ENCODE measurements at regions not wholly inside any gene's neighbourhood (a gene's known extent, or its start where the extent isn't known, plus 50 kb on each side); places are given as distances from the start of the nearest gene placed in this dataset.

DNA sequence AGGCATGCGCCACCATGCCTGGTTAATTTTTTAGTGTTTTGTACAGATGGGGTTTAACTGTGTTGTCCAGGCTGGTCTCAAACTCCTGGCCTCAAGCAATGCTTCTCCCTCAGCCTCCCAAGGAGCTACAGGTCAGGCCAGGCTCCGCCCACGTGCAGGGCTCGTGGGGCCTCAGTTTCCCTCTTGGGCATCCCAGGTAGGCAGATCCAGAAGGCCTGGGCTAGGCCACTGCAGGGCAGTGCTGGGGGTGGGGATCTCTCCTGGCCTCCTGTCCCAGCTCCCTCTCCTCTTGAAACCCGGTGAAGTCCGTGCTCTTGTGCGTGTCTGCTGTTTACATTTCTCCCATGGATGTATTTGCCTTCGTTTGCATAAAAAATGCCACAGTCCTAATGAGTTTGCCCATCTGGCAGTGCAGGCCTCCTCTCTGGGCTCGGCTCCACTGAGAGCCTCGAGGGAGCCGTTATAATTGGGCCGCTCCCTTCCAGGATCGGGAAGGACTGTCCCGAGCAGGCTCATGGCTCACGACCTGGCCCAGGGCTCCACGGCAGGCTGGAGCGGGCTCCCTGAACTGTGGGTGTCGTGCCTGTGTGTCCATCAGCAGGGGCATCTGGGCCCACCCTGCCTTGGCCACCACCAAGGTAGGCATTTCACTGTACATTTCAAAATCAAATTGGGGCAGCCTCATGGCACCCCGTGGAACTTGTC lies 52.6 kb upstream of the RUFY1 start:
- intact Hi-C loops (cut with micrococcal nuclease): loop anchor here (10.0 kb wide), 1 partner anchor 1213 kb away; no protein-coding TSS in a partner anchor
- Mint-ChIP-seq H3K4me3 (no peak overlapping the region), H3K27me3 (no peaks in the 10 kb centered on the region), H3K9me3 (no peaks in the 10 kb centered on the region), H3K36me3 (ENCODE audit: low read depth) (no peaks in the 10 kb centered on the region), H3K4me1 (no peaks in the 10 kb centered on the region), H3K27ac (no peak overlapping the region)
- no peak for DNase-seq

DNA sequence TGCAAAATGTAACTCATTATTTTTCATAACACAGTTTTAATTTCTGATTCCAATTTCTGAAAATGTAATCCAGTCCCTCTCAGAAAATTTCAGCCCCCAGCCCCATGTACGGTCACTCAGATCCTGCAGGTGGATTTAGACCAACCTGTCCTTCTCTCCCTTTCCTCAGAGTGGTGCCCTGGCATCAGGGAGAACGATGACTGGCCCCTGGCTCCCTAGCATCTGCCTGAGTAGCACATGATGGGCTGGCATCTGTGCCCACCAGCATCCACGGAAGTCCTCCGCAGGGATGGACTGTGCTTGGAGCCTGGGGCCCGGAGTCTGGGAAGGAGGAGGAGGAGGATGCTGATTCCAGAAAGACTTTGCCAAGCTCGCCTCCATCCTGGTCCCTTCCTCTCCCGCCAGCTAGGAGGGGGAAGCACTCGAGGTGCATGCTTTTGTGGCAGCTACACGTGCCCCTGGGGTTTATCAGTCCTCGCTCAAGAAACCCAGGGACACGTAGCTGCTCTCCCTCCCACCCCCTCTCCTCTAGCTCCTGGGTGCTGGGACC lies 54.4 kb upstream of the RUFY1 start:
- intact Hi-C loops (cut with micrococcal nuclease): loop anchor here (2.0 to 10.0 kb wide), 2 partner anchors 765 to 1211 kb away; partner anchors contain the start of gene ZNF354A

DNA sequence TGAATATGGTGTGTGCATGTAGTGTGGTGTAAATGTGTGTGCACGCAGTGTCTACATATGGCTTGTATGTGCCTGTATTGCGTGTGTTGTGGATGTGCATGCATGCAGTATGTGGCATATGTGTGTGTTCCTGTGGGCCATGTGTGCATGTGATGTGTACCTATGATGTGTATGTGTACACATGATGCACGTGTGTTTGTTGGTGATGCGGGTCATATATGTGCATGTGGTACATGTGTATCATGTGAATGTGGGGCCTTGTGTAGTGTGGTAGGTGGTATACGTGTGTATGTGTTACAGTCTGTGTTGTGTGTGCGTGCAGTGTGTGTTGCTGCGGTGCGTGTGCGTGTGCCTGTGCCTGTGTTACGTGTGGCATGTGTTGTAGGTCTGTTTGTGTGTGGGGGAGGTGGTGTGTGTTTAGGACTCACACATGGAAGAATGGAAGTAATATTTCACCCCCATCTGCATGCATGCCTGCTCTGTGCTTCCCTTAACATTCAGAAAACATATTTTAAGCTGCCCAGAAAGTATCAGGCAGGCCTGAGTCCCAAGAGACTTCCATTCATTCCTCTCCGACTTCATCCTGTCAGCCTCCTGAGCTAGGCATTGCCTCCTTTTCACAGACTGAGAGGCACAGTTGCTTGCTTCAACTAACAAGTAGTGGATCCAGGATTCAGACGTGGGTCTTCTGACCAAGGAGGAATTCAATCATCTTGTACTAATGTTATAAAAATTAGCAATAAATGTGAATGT lies 55.4 kb upstream of the RUFY1 start:
- no peaks in the 10 kb centered on the region for H3K9me3 Mint-ChIP-seq
- intact Hi-C loops (cut with micrococcal nuclease): loop anchor here (2.0 to 10.0 kb wide), 2 partner anchors 764 to 1210 kb away; partner anchors contain the start of gene ZNF354A
- no peaks in the 10 kb centered on the region for H3K4me1 Mint-ChIP-seq
- no peak overlapping the region for H3K4me3 Mint-ChIP-seq
- no peaks in the 10 kb centered on the region for H3K36me3 Mint-ChIP-seq (ENCODE audit: low read depth)
- H3K27ac Mint-ChIP-seq: no peak overlapping the region
- no peaks in the 10 kb centered on the region for H3K27me3 Mint-ChIP-seq
- no peak for DNase-seq

More for the DNA sequence above, 54.4 kb upstream of the RUFY1 start:
- Mint-ChIP-seq H3K27me3 (no peaks in the 10 kb centered on the region), H3K4me1 (no peaks in the 10 kb centered on the region), H3K27ac (no peak overlapping the region), H3K4me3 (no peak overlapping the region), H3K36me3 (ENCODE audit: low read depth) (no peaks in the 10 kb centered on the region), H3K9me3 (no peaks in the 10 kb centered on the region)
- no peak for DNase-seq

DNA sequence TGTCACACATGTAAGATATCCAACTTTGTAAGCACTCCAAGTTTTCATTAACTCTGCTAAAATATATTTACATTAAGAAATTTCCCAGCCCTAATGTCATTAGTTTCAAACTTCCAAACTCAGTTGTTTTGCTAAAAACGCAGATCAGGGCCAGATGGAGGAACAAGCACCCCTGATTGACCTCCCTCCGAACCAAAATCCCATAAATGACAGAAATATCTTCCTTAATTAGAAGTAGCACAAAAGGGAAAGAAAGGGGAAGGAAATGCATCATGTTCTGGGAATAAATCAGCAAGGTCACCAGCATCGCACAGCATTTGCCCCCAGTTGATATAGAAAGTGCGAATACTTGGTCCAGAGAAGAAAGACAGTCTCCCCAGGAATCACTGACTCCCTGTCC lies 61.4 kb upstream of the RUFY1 start:
- no peak overlapping the region for H3K27ac Mint-ChIP-seq
- H3K9me3 Mint-ChIP-seq: no peaks in the 10 kb centered on the region
- DNase-seq: no peak
- peaks cover 3% of the 10 kb centered on the region for H3K27me3 Mint-ChIP-seq
- no peaks in the 10 kb centered on the region for H3K4me1 Mint-ChIP-seq
- intact Hi-C loops (cut with micrococcal nuclease): no loop called here
- no peak overlapping the region for H3K4me3 Mint-ChIP-seq
- H3K36me3 Mint-ChIP-seq (ENCODE audit: low read depth): no peaks in the 10 kb centered on the region

DNA sequence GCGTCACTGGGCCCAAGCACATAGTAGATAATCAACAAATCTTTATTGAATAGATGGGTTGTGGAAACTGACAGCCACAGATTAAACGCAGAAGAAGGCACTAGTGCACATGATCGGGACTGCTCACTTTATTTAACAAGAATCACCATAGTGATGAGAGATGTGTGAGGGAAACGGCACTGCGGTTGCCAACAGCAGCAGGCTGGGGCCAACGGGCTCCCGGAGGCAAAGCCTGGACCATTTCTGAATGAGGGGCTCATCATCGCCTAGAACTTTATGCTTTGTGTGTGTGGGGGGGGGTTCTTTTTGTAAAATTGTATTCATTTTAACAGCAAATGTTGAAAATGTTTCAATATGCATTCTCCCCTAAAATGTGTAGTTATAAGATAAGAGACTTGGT lies 61.9 kb upstream of the RUFY1 start:
- Mint-ChIP-seq H3K27me3 (peaks cover 3% of the 10 kb centered on the region), H3K36me3 (ENCODE audit: low read depth) (no peaks in the 10 kb centered on the region), H3K4me3 (no peak overlapping the region), H3K27ac (no peak overlapping the region), H3K9me3 (no peaks in the 10 kb centered on the region), H3K4me1 (no peaks in the 10 kb centered on the region)
- no peak for DNase-seq
- intact Hi-C loops (cut with micrococcal nuclease): no loop called here

DNA sequence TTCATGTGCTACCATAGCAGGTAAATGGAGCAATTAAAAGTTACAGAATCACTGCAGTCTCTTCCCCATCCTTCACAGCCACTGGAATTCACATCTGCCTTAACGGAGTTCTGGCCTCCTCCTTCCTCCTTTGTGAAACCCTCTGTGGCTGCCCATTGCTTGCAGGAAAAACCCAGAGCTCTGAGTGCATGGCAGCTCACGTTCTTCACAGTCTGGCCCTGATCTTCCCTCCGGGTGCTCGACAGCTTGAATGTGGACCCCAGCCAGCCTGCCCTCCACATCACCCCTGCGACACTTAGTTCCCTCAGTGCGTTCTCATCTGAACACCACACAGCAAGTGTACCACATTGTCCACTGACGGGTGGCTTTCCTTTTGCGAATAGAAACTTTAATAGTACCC lies 63.2 kb upstream of the RUFY1 start:
- DNase-seq: no peak
- Mint-ChIP-seq H3K27me3 (peaks cover 3% of the 10 kb centered on the region), H3K4me3 (no peak overlapping the region), H3K36me3 (ENCODE audit: low read depth) (no peaks in the 10 kb centered on the region), H3K27ac (no peak overlapping the region), H3K4me1 (no peaks in the 10 kb centered on the region), H3K9me3 (no peaks in the 10 kb centered on the region)
- intact Hi-C loops (cut with micrococcal nuclease): no loop called here

DNA sequence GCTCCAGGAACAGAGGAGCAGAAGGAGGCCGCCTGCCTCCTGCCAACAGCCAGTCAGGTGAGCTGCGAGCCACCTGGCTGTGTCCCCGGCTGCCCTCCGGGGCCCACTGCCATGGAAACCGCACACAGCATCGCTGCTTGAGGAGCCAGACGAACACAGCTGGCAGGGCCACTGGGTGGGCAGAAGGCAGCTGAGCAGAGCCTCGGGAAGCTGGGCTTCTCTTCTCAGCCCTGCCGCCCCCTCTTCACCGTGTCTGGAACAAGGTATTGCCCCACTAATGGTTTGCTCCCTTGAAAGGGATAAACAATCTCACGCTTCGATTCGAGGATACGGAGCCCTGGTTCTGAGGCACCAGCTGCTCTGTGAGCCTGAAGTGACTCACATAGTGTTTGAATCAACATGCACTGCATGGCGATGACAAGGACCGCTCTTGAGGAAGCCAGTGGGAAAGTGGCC lies 63.7 kb upstream of the RUFY1 start:
- H3K27ac Mint-ChIP-seq: no peak overlapping the region
- H3K4me1 Mint-ChIP-seq: no peaks in the 10 kb centered on the region
- intact Hi-C loops (cut with micrococcal nuclease): no loop called here
- no peak for DNase-seq
- no peak overlapping the region for H3K4me3 Mint-ChIP-seq
- no peaks in the 10 kb centered on the region for H3K36me3 Mint-ChIP-seq (ENCODE audit: low read depth)
- H3K27me3 Mint-ChIP-seq: peaks cover 3% of the 10 kb centered on the region
- no peaks in the 10 kb centered on the region for H3K9me3 Mint-ChIP-seq

DNA sequence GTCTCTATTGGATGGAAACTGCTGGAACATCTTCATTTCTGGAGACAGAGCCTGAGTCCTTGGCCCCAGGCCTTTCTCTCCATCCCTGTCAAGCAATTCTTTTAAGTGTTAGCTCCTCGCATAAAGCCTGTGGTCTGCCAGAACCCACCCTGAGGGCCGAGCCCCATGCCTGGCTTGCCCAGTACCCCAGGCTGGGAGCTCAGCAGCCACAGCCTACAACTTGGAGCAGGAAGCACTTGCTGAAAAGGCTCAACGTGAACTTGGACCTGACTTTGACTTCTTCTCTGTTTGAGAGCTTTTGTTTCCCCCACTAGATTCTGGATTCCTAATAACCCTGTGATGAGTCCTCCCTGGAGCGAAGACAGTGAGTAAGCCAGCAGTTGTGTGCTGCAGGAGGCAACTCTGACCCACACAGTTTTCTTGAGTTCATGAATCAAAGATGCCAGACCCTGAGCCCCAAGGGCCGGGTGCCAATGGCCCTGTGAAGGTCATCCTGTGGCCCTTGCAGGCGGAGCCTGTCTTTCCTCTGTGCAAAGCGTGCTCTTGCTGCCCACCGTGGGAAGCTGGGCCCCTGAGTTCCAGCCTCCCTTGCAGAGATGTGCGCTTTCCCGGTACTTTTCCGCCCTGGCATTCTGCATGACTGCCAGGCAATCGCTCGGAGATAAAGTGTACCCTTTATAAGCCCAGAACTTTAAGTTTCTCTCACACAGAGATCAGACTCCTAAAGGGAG lies 64.3 kb upstream of the RUFY1 start:
- no peak for DNase-seq
- H3K27me3 Mint-ChIP-seq: peaks cover 3% of the 10 kb centered on the region
- no peak overlapping the region for H3K27ac Mint-ChIP-seq
- no peaks in the 10 kb centered on the region for H3K4me1 Mint-ChIP-seq
- H3K9me3 Mint-ChIP-seq: no peaks in the 10 kb centered on the region
- no peak overlapping the region for H3K4me3 Mint-ChIP-seq
- no peaks in the 10 kb centered on the region for H3K36me3 Mint-ChIP-seq (ENCODE audit: low read depth)
- intact Hi-C loops (cut with micrococcal nuclease): no loop called here

DNA sequence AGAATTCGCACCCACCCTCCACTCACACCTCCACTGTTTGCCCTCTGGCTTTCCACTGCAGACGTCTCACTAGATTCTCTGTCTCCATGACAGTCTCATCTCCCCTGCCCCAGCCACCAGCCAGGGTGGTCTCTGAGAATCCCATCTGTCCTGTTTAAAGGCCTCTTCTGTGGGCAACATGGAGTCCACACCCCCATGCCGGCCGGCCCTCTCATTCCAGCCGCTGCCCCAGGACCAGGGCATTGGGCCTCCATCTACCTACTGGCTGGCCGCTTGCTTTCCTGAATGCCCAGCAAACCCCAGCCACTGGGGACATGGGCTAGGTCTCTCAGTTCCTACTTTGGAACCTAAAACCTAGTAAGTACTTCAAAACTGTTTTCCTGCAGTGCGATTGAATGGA lies 65.6 kb upstream of the RUFY1 start:
- intact Hi-C loops (cut with micrococcal nuclease): no loop called here
- H3K4me3 Mint-ChIP-seq: no peak overlapping the region
- no peak for DNase-seq
- no peak overlapping the region for H3K27ac Mint-ChIP-seq
- no peaks in the 10 kb centered on the region for H3K4me1 Mint-ChIP-seq
- H3K36me3 Mint-ChIP-seq (ENCODE audit: low read depth): no peaks in the 10 kb centered on the region
- H3K27me3 Mint-ChIP-seq: peaks cover 3% of the 10 kb centered on the region
- H3K9me3 Mint-ChIP-seq: no peaks in the 10 kb centered on the region

DNA sequence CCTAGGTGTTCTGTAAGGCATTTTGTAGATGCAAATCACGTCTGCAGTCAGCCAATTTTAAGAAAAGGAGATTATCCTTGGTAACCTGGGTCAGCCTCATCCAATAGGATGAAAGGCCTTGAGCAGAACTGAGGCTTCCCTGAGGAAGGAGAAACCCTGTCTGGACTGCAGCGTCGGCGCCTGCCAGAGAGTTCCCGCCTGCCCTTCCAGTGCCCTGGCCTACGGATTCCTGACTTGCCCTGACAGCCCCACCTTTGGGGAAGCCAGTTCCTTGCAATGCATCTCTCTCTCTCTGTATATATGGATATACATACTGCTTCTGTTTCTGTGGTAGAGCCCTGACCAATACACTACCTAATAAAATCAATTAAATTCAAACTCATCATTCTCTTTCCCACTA lies 66.2 kb upstream of the RUFY1 start:
- intact Hi-C loops (cut with micrococcal nuclease): no loop called here
- H3K4me1 Mint-ChIP-seq: no peaks in the 10 kb centered on the region

DNA sequence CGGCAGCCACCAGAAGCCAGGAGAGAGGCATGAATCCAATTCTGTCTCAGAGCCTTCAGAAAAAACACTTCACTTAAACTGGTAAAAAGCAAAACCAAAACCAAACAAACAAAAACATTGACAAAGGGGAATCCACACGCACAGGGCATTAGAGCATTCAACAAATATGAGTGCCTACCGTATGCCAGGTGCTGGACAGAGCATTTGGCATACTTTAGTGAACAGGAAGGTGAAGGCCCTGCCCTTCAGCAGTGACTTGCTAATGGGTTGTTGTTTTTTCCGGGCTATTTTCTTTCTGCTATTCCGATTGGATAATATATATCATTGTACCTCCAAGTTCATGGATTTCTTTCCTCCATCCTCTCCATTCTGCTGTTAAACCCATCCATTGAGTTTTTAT lies 71.7 kb upstream of the RUFY1 start:
- DNase-seq: no peak
- no peaks in the 10 kb centered on the region for H3K27me3 Mint-ChIP-seq
- no peaks in the 10 kb centered on the region for H3K4me1 Mint-ChIP-seq
- intact Hi-C loops (cut with micrococcal nuclease): no loop called here
- H3K4me3 Mint-ChIP-seq: no peak overlapping the region
- no peak overlapping the region for H3K27ac Mint-ChIP-seq
- H3K9me3 Mint-ChIP-seq: no peaks in the 10 kb centered on the region
- H3K36me3 Mint-ChIP-seq (ENCODE audit: low read depth): no peaks in the 10 kb centered on the region

More for the DNA sequence above, 66.2 kb upstream of the RUFY1 start:
- peaks cover 3% of the 10 kb centered on the region for H3K27me3 Mint-ChIP-seq
- no peaks in the 10 kb centered on the region for H3K9me3 Mint-ChIP-seq
- no peak overlapping the region for H3K4me3 Mint-ChIP-seq
- DNase-seq: no peak
- no peaks in the 10 kb centered on the region for H3K36me3 Mint-ChIP-seq (ENCODE audit: low read depth)
- H3K27ac Mint-ChIP-seq: no peak overlapping the region

DNA sequence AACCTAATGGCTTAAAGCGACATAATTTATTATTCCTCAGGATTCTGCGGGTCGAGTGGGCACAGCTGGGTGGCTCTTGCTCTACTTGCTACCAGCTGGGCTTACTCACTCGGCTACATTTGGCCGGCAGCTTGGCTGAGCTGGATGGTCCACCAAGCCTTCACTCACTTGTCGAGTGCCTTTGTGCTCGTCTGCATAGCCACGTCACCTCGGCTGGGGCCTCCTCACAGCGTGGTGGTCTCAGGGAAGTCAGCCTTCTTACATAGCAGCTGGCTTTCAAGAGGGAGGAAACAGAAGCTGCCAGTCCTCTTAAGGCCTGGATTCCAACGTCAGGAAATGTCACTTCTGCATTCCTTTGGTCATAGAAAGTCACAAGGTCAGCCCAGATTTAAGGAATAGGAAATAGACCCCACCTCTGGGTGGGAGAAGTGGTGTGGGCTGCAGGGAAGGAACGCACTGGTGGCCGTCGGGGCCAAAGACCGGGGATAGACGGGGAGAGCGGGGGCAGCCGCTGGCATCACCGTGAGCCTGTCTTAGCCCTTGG lies 75.1 kb upstream of the RUFY1 start:
- Mint-ChIP-seq H3K4me1 (no peaks in the 10 kb centered on the region), H3K27me3 (no peaks in the 10 kb centered on the region), H3K36me3 (ENCODE audit: low read depth) (no peaks in the 10 kb centered on the region), H3K9me3 (no peaks in the 10 kb centered on the region), H3K4me3 (no peak overlapping the region), H3K27ac (no peak overlapping the region)
- no peak for DNase-seq
- intact Hi-C loops (cut with micrococcal nuclease): no loop called here

DNA sequence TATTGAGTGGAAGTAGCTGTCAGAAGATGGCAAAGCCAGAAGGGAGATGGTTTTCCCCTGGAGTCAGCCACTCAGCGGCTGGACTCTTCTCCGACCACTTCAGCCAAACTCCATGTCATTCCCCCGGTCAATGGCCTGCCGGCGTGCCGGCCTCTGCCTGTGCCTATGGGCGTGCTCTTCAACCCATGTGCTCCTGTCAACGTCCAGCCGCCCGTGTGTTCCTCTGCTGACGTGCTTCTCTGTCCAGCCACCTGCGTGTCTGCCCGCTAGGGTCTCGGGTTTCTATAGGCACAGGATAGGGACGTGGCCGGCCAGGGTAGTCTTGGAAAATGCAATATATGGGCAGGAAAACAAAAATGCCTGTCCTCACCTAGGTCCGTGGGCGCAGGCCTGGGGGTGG lies 77.7 kb upstream of the RUFY1 start:
- H3K27ac Mint-ChIP-seq: no peak overlapping the region
- no peak for DNase-seq
- intact Hi-C loops (cut with micrococcal nuclease): no loop called here
- H3K27me3 Mint-ChIP-seq: no peaks in the 10 kb centered on the region
- H3K4me1 Mint-ChIP-seq: no peaks in the 10 kb centered on the region
- no peaks in the 10 kb centered on the region for H3K36me3 Mint-ChIP-seq (ENCODE audit: low read depth)
- H3K9me3 Mint-ChIP-seq: no peaks in the 10 kb centered on the region
- no peak overlapping the region for H3K4me3 Mint-ChIP-seq

Measured in activated CD4-positive, alpha-beta T cell treated with anti-CD3 and anti-CD28 coated beads, Interleukin-2, amount 10 ng/mL, durations not matched to agents 24 days and 14 days (primary cell).